Prostate gland (tissue), 2 donors: ENCODE measurements at regions not wholly inside any gene's neighbourhood (a gene's known extent, or its start where the extent isn't known, plus 50 kb on each side); places are given as distances from the start of the nearest gene placed in this dataset.

Experiments used
- CTCF ChIP-seq, 4 experiments: fragments of 200-600 bp in 2 of 4; fragments of 450-650 bp in 2 of 4; sonication (generic) in 2 of 4; IDR thresholded peaks; 1 replicate in 3 of 4; 2 replicates in 1 of 4; pipeline ENCODE4 v1.5.1; 2016 to 2019; ENCODE audit warnings: antibody characterized with exemption in 4 of 4, mild to moderate bottlenecking in 2 of 4, moderate library complexity in 2 of 4
- POLR2A ChIP-seq: fragments of 450-650 bp; IDR thresholded peaks from one replicate; pipeline ENCODE4 v1.6.1; 2016; ENCODE audit warnings: antibody characterized with exemption, mild to moderate bottlenecking
- POLR2AphosphoS5 ChIP-seq: sonication (generic); formaldehyde crosslinking; IDR thresholded peaks from one replicate; pipeline ENCODE4 v1.6.1; 2017; ENCODE audit warnings: antibody characterized with exemption

DNA sequence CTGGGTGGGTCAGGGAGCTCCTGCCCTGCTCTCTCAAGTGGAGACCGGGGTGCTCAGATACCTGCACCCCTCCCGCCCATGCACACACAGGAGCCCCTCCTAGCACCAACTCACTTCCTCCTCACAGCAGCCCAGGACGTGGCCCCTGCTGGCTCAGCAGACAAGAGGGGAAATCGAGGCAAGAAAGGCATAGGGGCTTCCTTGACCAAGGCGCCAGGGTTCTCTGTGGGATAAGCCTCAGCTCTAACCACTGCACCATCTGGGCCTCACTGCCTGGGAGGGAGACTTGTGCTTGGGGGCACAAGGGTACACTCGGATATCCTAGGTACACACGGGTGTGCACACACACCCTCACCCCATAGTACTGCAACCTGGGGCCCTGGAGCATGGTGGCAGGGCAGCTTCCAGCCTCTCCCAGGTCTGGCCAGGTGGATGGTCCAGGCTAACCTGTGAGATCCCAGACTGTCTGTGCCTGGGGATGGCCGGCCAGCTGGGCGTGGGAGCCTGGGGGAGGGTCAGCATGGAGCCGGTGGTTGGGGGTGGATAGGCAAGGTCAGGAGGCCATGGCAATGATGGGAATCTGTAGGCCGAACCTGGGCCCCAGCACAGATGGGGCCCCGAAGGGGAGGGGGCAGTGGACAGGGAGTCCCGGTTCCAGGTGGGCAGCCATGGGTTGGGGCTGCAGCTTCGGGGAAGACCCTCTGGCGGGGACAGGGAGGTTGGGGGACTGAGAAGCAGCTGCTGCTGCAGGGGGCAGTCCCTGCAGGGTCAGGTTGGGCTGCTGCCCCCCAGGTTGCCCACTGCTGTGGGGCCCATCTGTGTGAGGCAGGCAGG is 312.4 kb downstream of the TMEM121 start:
- no peak for TF ChIP-seq POLR2A
- TF ChIP-seq POLR2AphosphoS5: no peak
- TF ChIP-seq CTCF (IDR thresholded peaks at IDR 0.05): no peak
